Mononuclear cell (primary cell): ENCODE measurements at regions not wholly inside any gene's neighbourhood (a gene's known extent, or its start where the extent isn't known, plus 50 kb on each side); places are given as distances from the start of the nearest gene placed in this dataset.

Experiments
- H3K27me3 ChIP-seq: 2 replicates; pipeline ENCODE4 v1.6.0; 2011; ENCODE audit warnings: low read length, control low read depth; ENCODE audit not compliant: insufficient read depth
- H3K4me1 ChIP-seq: 2 replicates; pipeline ENCODE4 v1.5.1; 2011; ENCODE audit warnings: mild to moderate bottlenecking, low read length, control low read depth; ENCODE audit not compliant: insufficient read depth
- H3K4me3 ChIP-seq: 2 replicates; pipeline ENCODE4 v1.5.1; 2011; ENCODE audit warnings: mild to moderate bottlenecking, low read length, moderate library complexity
- H3K9me3 ChIP-seq: 2 replicates; pipeline ENCODE4 v1.5.1; 2011; ENCODE audit warnings: low read depth, mild to moderate bottlenecking, control low read depth, low read length

DNA sequence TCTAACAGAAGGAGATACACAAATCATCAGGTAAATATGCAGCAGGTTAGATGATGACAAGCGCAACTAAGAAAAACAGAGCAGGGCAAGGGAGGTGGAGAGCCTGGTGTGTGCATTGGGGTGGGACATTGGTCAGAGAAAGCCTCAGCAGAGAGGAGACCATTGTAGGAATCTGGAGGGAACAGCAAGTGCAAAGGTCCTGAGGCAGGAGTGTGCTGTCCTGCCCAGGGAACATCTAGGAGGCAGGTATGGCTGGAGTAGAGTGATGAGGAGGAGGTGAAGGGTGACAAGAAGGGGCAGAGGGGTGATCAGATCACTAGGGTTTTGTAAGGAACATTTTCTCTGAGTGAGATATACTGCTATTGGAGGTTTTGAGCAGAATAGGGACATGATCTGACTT is 90.1 kb downstream of the NCR2 start:
- H3K4me3 ChIP-seq: no peak overlapping the region
- H3K27me3 ChIP-seq: peaks cover 45% of the 10 kb centered on the region
- no peaks in the 10 kb centered on the region for H3K9me3 ChIP-seq
- H3K4me1 ChIP-seq: peaks cover 17% of the 10 kb centered on the region

DNA sequence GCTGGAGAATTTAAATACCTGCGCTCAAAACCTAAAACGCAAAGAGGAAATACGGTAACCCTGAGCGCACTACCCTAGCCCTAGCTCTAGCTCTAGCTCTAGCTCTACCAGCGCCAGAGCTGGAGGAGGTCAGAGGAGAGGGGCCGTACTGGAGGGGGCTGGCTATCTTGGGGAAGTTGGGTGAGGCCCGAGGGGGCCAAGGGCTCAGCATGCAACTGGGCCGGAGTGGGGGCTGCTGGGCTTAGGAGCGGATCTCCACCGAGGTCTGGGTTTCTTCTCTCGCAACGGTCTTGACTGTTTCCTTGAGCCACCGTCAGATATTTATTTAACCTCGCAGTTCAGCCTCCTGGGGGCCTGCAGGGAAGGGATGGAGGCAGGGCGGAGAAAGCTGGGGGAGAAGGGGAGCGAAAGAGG is 91.0 kb downstream of the NCR2 start:
- Histone ChIP-seq H3K27me3 (peaks cover 48% of the 10 kb centered on the region), H3K4me1 (peaks cover 17% of the 10 kb centered on the region), H3K9me3 (no peaks in the 10 kb centered on the region), H3K4me3 (no peak overlapping the region)

DNA sequence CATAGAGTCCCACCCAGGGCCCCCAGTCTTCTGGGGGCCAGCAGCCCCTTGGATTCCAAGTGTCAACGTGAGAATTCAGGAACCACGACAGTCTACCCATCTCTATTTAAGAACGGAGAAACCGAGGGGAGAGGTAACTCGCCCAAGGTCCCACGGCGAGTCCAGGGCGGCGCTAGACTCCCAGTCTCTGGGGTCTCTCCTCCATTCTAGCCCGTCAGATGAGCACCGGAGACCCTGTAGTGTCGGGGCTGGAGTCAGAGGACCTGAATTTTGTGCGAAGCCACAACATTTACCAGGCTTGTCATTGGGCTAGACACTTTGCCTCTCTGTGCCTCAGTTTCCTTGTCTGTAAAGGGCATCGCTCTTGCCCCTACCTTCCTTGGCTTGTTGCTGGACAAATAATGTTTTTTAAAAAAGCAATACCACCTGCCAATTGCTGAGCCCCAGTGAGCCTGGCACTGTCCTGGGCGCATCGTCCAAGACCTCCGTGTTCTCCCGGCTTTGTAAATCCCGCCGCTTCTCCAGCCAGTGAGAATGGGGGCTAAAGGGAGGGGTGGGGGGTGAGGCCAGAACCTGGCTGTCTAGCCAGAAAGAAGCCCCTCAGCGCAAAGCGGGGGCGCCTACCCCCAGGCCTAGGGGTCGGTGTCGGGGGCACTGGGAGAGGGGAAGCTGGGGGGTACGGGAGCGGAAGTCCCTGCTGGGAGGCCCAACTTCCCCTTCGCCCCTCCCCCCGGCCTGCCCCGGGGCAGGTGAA is 91.7 kb downstream of the NCR2 start:
- Histone ChIP-seq H3K4me1 (peaks cover 17% of the 10 kb centered on the region), H3K9me3 (no peaks in the 10 kb centered on the region), H3K27me3 (peaks cover 48% of the 10 kb centered on the region), H3K4me3 (no peak overlapping the region)

DNA sequence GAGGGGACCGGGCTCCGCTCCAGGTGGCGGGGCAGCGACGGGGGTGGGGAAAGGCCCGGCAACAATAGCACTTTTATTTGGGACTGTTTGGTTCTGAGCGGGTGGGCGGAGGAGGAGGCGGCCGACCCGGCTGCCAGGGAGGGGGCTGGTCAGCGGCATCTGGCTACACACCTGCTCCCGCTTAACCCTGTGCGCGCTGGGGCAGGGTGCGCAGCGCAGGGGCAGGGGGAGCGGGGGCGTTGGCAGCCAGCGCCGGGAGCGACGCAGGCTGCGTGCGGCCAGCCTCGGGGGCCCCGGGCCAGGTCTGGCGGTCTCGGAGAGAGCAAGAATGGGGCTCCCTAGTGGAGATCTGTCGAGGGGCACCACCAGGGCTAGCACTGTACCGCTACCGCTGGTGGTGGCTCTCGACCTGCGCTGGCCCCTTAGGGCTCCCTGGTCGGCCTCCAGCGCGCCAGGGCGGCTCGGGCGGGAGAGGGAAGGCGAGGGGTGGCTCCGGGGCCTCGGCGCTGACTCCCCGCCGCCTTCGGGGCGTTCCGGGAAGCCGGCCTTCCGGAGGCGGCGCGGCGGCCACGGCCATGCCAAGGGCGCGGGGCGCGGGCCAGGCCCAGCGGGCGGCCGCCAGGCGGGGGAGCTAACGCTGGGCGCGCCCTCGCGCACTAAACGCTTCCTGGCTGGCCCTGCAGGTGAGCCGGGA is 92.4 kb downstream of the NCR2 start:
- Histone ChIP-seq H3K27me3 (peaks cover 48% of the 10 kb centered on the region), H3K9me3 (no peaks in the 10 kb centered on the region), H3K4me1 (peaks cover 17% of the 10 kb centered on the region), H3K4me3 (peak overlapping the region; percentile 18)

DNA sequence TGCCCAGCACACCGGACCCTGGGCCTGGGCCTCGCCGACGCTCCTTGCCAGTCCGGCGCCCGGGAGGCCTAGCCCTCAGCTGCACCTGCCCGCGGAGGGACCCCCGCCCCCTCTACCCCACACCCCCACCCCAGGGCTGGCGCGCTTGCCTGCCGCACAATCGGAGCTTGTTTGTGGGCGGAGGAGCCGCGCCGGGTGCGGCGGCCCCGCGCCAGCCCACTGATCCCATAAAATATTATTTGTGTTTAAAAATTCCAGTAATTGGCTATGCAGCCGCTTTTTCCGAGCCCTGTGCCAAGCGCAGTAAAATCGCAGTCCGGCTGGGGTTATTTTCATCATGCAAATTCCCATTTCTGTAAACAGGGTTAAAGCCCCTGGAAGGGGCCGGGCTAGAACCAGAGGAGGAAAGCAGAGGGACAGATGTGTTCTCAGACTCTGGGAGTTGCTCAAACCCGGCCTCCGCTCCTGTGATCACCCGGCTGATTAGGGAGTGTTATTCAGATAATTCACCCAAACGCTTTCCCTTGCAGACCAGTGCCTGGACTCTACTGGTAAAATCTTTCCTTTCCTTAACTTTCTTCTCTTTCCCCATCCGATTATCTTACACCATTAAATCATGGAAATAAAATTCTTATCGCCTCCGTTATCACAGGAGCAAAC is 93.1 kb downstream of the NCR2 start:
- Histone ChIP-seq H3K27me3 (peaks cover 48% of the 10 kb centered on the region), H3K9me3 (no peaks in the 10 kb centered on the region), H3K4me3 (no peak overlapping the region), H3K4me1 (peaks cover 17% of the 10 kb centered on the region)

DNA sequence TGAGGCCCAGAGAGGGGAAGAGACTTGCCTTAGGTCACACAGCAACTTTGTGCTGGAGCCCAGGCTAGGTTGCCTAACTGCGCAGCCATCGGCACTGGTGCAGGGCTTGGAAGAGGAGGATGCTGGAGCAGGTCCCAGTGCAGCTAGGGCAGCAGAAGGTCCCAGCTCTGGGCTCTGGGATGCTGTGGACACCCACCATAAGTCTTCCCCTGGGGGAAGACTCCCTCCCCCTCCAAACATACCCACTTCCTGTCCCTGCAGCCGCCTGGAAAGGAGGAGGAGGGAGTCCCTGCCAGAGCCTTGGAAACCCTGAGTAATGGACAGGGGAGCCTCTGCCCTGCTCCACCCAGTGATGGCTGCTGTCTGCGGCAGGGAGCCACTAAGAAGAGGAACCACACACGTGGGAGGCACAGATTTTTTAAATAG is 93.6 kb downstream of the NCR2 start:
- H3K9me3 ChIP-seq: no peaks in the 10 kb centered on the region
- peaks cover 48% of the 10 kb centered on the region for H3K27me3 ChIP-seq
- peaks cover 17% of the 10 kb centered on the region for H3K4me1 ChIP-seq
- no peak overlapping the region for H3K4me3 ChIP-seq

DNA sequence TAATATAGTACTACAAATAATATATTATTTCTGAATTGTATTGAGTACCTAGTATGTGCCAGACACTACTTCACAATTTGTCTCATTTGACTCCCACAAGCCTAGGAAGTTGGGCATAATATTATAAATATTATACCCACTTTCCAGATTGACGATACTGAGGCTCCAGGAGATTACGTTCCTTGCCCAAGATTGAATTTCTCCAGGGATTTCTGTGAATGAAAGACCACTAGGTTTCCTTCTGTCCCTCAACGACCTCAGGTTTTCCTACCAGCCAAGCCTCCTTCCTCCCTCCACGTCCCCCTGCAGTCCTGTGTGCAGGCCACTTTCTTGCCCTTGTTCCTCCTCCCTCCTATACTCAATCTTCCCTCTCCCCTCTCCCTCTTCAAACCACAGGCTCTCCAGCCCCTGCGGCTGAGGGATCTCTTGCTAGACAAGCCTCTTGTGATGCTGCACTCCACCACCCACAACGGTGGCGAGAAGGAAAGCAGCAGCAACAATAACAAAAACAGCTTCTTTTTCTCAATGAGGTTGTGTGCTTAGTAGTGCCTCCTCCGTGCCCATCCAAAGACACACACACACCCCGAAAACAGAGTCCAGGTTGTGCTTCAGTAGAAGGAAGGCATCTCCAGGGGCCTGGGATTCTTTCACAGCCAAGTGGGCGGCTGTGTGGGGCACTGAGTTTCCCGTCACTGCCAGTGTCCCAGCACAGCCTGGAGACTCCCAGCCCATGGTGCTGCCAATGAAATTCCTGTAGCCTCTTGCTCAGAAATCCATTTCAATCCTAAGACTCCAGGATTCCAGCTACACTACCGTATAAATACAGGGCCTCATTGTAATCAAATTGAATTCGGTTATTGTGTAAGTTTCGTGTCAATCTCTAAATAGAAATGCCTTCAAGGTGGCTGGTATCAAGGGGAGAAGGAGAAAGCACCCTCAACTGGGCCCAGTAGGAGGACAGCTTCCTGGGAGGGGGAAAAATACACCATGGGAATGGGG is 94.4 kb downstream of the NCR2 start:
- peaks cover 17% of the 10 kb centered on the region for H3K4me1 ChIP-seq
- H3K9me3 ChIP-seq: no peaks in the 10 kb centered on the region
- peaks cover 48% of the 10 kb centered on the region for H3K27me3 ChIP-seq
- no peak overlapping the region for H3K4me3 ChIP-seq

DNA sequence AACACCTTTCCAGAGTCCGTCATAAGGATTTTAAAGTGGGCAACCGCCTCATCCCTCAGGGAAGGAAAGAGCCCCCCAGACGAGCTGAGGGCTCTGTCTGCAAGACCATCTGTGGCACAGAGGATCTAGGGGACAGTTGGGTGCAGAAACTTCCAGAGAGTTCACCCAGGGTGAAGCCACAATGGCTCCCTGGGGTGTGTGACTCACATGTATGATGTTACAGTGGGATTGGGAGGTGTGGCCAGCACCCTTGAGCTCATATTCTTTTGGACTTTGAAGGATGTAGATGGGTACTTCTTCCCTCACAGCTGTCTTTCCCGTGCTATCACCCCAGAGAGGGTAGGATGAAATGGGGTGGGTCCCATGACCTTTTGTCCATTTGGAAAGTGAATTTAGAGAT is 95.5 kb downstream of the NCR2 start:
- Histone ChIP-seq H3K27me3 (peaks cover 42% of the 10 kb centered on the region), H3K4me1 (peaks cover 17% of the 10 kb centered on the region), H3K9me3 (no peaks in the 10 kb centered on the region), H3K4me3 (no peak overlapping the region)

DNA sequence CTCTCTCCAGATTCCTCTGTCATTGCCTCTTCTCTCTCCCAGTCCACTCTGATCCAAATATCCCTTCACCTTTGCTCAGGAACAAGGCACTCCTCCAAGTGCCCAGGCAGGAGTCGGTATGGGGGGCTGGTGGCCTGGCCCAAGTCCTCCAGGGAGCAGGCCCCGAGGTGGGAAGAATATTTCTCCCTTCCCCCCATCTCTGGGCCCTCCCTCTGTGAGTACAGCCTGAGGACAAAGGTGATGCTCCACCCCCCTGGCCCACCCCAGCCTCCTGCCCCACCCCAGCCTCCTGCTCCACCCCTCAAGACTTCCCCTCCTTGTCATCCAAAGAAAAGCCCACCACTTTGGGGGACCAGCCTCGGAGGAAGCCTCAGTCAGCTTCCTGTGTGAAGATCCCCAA is 96.9 kb downstream of the NCR2 start:
- H3K4me1 ChIP-seq: peaks cover 13% of the 10 kb centered on the region
- peaks cover 28% of the 10 kb centered on the region for H3K27me3 ChIP-seq
- H3K4me3 ChIP-seq: no peak overlapping the region
- H3K9me3 ChIP-seq: no peaks in the 10 kb centered on the region

DNA sequence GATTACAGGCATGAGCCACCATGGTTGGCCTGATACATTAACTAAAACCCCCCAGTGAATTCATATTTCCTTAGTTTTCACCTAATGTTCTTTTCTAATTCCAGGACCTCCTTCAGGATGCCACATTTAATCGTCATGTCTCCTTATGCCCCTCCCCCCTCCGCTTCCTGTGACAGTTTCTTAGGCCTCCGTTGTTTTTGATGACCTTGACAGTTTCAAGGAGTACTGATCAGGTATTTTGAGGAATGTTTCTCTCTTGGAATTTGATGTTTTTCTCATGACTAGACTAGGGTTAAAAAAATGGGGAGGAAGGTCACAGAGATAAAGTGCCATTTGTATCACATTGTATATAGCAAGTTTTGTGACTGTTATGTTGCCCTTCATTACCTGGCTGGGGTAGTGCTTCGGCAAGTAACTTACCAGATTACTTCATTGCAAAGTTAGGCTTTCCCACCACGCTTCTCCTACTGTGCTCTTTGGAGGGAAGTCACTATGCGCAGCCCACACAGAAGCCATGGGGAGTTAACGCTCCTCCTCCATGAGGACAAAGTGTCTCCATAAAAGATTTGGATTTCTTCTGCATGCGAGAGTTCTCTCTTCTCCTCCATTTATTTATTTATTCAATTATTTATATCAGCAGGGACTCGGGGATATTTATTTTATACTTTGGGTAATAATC is 99.5 kb downstream of the NCR2 start:
- Histone ChIP-seq H3K9me3 (no peaks in the 10 kb centered on the region), H3K27me3 (peaks cover 14% of the 10 kb centered on the region), H3K4me1 (peaks cover 8% of the 10 kb centered on the region), H3K4me3 (no peak overlapping the region)

DNA sequence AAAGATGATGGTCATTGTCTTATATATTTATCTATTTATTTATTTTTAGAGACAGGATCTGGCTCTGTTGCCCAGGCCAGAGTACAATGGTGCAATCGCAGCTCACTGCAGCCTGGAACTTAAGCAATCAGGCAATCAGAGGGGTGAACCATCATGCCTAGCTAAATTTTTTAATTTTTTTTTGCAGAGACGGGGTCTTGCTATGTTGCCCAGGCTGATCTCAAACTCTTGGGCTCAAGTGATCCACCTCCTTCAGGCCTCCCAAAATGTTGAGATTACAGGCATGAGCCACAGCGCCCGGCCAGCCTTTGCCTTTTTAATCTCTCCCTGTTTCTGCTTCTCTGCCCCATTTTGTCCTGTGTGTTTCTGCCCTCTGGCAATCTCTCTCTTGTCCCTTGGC is 102.2 kb downstream of the NCR2 start:
- Histone ChIP-seq H3K27me3 (peaks cover 9% of the 10 kb centered on the region), H3K9me3 (no peaks in the 10 kb centered on the region), H3K4me1 (peaks cover 35% of the 10 kb centered on the region), H3K4me3 (no peak overlapping the region)

DNA sequence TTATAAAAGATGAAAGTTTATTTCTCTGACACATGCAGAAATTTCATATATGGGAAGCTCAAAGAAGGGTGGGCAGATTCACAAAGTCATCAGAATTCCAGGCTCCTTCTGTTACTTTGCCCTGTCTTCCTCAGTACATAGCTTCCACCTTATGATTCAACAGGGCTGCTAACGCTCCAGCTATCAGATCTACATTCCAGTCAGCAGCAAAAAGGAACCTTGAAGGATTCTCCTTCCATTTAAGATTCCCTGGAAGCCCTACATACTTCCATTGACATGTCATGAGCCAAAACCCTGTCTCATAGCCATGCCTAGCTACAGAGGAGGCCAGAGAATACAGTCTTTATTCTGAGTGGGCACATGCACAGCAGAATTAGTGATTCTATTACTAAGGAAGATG is 103.3 kb downstream of the NCR2 start:
- Histone ChIP-seq H3K4me3 (no peak overlapping the region), H3K4me1 (peaks cover 41% of the 10 kb centered on the region), H3K9me3 (no peaks in the 10 kb centered on the region), H3K27me3 (peaks cover 13% of the 10 kb centered on the region)

DNA sequence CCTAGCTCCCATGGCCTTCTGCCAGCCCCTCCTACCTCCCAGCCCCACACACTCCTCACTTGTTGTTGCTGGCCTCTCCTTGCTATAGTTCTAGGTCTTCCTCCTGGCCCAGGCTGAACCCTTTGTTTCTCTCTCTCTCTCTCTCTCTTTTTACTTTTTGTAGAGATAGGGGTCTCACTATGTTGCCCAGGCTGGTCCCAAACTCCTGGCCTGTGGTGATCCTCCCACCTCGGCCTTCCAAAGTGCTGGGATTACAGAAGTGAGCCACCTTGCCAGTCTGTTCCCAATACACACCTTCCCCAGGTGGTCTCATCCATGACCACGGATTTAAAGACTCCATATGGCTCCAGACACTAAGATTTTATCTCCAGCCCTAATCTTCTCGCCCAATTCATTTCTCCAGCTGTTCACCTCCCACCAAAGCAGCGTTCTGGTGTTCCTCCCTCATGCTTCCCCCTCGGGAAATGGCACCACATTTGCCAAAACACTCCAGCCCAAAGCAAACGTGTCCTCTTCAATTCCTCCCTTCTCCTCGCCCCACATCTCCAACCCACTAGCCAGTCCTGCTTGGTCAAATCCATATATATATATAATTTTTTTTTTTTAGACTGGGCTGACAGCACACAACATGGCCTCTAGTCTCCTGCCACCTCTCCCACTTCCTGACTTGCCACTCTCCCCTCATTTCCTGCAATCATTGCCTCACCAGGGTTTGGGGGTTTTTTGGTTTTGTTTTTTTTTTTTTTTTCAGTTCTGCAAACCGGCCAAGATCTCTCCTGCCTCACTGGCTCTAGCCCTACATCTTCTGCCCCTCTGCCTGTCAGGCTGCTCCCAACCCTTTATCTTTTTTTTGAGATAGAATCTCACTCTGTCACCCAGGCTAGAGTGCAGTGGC is 104.4 kb downstream of the NCR2 start:
- Histone ChIP-seq H3K9me3 (no peaks in the 10 kb centered on the region), H3K27me3 (peaks cover 13% of the 10 kb centered on the region), H3K4me1 (peaks cover 41% of the 10 kb centered on the region), H3K4me3 (no peak overlapping the region)
